Panc1 (cell line): ENCODE measurements at regions not wholly inside any gene's neighbourhood (a gene's known extent, or its start where the extent isn't known, plus 50 kb on each side); places are given as distances from the start of the nearest gene placed in this dataset.

Source experiments
- ATAC-seq: fragments of 200-7000 bp; cut with Tn5 transposase; 2 replicates; pipeline ENCODE4 v1.9.1; 2020; ENCODE audit warnings: mild to moderate bottlenecking, moderate library complexity
- BruUV-seq: library from RNA; stranded (reverse); fragments of 400-500 nt; replicated peaks from 2 replicates; lab custom pipeline; 2021; lab: Mats Ljungman, UMichigan
- CTCF ChIA-PET: fragments of 300-600 bp; sonication (Branson Sonifier 250); formaldehyde crosslinking; loops from one replicate; lab custom pipeline; 2022; ENCODE audit warnings: antibody characterized with exemption; lab: Charles Lee
- POLR2A ChIA-PET: fragments of 300-600 bp; sonication (Branson Sonifier 250); formaldehyde crosslinking; loops from one replicate; lab custom pipeline; 2022; ENCODE audit warnings: antibody characterized with exemption; lab: Charles Lee
- DNase-seq: peaks from one replicate; pipeline ENCODE4 v3.0.0-alpha.2; 2010; ENCODE audit warnings: low read depth, low spot score
- H3K27ac ChIP-seq: 2 replicates; pipeline ENCODE4 v1.5.1; 2011; ENCODE audit warnings: mild to moderate bottlenecking, low read length, inconsistent platforms
- H3K27me3 ChIP-seq: fragments of 200-500 bp; sonication (Bioruptor generic); 2 replicates; pipeline ENCODE4 v1.6.0; 2014; ENCODE audit warnings: low read length, inconsistent platforms; ENCODE audit not compliant: control insufficient read depth, insufficient read depth
- H3K36me3 ChIP-seq: fragments of 200-500 bp; sonication (Bioruptor generic); 2 replicates; pipeline ENCODE4 v1.5.1; 2014; ENCODE audit warnings: inconsistent platforms, mild to moderate bottlenecking, low read length, moderate library complexity; ENCODE audit not compliant: control insufficient read depth, insufficient read depth
- H3K4me1 ChIP-seq: 2 replicates; pipeline ENCODE4 v1.5.1; 2011; ENCODE audit warnings: inconsistent platforms, mild to moderate bottlenecking, low read length, moderate library complexity; ENCODE audit not compliant: control insufficient read depth, insufficient read depth
- H3K4me3 ChIP-seq, 2 experiments: 2 replicates each; pipeline ENCODE4 v1.5.1; 2011 to 2012; ENCODE audit warnings: low read depth in 2 of 2, low read length in 2 of 2, mild to moderate bottlenecking in 2 of 2, inconsistent platforms in 1 of 2, moderate library complexity in 1 of 2
- H3K9me3 ChIP-seq: fragments of 200-500 bp; sonication (Bioruptor generic); 2 replicates; pipeline ENCODE4 v1.5.1; 2014; ENCODE audit warnings: low read depth, mild to moderate bottlenecking, inconsistent platforms, low read length, moderate library complexity; ENCODE audit not compliant: control insufficient read depth, insufficient read depth
- POLR2AphosphoS5 ChIP-seq: IDR thresholded peaks from 2 replicates; pipeline ENCODE4 v1.6.1; 2012; ENCODE audit warnings: mild to moderate bottlenecking, low read depth, low read length, moderate library complexity
- SIN3A ChIP-seq: IDR thresholded peaks from 2 replicates; pipeline ENCODE4 v1.6.1; 2012; ENCODE audit warnings: low read depth, mild to moderate bottlenecking, low read length, moderate library complexity, borderline replicate concordance; ENCODE audit not compliant: insufficient read depth
- TCF7L2 ChIP-seq: IDR thresholded peaks from 2 replicates; pipeline ENCODE4 v1.6.1; 2011; ENCODE audit warnings: mild to moderate bottlenecking, low read depth, low read length, inconsistent platforms
- in situ Hi-C: cut with HindIII; loops from 2 replicates; pipeline ENCODE4 v1.10.0; 2016; ENCODE audit warnings: low sequenced_read_pairs, low pct_unique_long_range_greater_than_20kb
- intact Hi-C: fragments of 100-400 bp; cut with micrococcal nuclease; formaldehyde crosslinking; loops from one replicate; pipeline ENCODE4 v1.10.0; 2022; ENCODE audit not compliant: unreplicated experiment
- TF ChIP-seq, protein P1 (sequence below): fragments of 450-650 bp; IDR thresholded peaks from 2 replicates; pipeline ENCODE4 v1.5.1; 2017; ENCODE audit warnings: mild to moderate bottlenecking
- TF ChIP-seq, protein P2 (sequence below), 2 experiments: IDR thresholded peaks; 2 replicates each; pipeline ENCODE4 v1.6.1; 2011 to 2012; ENCODE audit warnings: low read depth in 2 of 2, control low read depth in 1 of 2, low read length in 1 of 2, mild to moderate bottlenecking in 1 of 2, moderate library complexity in 1 of 2; ENCODE audit not compliant: insufficient read depth in 1 of 2

DNA sequence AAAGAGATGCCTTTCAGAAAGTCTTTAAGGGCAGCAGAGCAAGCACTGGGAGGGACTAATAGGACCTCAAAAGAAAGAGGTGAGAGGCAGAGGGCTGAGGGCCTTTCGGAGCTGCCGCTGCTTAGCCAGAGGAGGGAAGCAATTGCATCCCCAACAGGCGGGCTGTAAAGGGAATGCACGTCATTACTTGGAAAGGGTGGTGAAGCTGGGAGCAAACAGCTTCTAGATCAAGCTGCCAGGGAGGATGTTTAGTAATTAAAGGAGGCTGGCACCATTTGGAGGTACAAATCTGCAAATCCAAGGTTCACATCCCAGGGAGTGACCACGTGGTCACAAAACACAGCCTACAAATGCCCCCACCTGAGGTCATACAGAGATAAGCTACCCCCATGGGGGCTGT is 429.0 kb upstream of the RBFOX1 start:
- intact Hi-C loops, result no loop called here
- CTCF ChIA-PET, result interaction anchor here (0.6 kb wide), 1 partner anchor 329 kb away, joined by 3 read pairs; no protein-coding TSS in a partner anchor
- Histone ChIP-seq H3K9me3 (no peaks in the 10 kb centered on the region), H3K27ac (no peak overlapping the region), H3K36me3 (no peaks in the 10 kb centered on the region), H3K4me1 (no peaks in the 10 kb centered on the region), H3K4me3 (no peak overlapping the region), H3K27me3 (no peaks in the 10 kb centered on the region)
- DNase-seq (no peak), ATAC-seq (no peak)
- POLR2A ChIA-PET, result no interaction called here
- in situ Hi-C loops, result no loop called here
- TF ChIP-seq, protein P1, sequence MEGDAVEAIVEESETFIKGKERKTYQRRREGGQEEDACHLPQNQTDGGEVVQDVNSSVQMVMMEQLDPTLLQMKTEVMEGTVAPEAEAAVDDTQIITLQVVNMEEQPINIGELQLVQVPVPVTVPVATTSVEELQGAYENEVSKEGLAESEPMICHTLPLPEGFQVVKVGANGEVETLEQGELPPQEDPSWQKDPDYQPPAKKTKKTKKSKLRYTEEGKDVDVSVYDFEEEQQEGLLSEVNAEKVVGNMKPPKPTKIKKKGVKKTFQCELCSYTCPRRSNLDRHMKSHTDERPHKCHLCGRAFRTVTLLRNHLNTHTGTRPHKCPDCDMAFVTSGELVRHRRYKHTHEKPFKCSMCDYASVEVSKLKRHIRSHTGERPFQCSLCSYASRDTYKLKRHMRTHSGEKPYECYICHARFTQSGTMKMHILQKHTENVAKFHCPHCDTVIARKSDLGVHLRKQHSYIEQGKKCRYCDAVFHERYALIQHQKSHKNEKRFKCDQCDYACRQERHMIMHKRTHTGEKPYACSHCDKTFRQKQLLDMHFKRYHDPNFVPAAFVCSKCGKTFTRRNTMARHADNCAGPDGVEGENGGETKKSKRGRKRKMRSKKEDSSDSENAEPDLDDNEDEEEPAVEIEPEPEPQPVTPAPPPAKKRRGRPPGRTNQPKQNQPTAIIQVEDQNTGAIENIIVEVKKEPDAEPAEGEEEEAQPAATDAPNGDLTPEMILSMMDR, result no peak
- TF ChIP-seq TCF7L2 (no peak), SIN3A (no peak), POLR2AphosphoS5 (no peak)
- TF ChIP-seq, protein P2, sequence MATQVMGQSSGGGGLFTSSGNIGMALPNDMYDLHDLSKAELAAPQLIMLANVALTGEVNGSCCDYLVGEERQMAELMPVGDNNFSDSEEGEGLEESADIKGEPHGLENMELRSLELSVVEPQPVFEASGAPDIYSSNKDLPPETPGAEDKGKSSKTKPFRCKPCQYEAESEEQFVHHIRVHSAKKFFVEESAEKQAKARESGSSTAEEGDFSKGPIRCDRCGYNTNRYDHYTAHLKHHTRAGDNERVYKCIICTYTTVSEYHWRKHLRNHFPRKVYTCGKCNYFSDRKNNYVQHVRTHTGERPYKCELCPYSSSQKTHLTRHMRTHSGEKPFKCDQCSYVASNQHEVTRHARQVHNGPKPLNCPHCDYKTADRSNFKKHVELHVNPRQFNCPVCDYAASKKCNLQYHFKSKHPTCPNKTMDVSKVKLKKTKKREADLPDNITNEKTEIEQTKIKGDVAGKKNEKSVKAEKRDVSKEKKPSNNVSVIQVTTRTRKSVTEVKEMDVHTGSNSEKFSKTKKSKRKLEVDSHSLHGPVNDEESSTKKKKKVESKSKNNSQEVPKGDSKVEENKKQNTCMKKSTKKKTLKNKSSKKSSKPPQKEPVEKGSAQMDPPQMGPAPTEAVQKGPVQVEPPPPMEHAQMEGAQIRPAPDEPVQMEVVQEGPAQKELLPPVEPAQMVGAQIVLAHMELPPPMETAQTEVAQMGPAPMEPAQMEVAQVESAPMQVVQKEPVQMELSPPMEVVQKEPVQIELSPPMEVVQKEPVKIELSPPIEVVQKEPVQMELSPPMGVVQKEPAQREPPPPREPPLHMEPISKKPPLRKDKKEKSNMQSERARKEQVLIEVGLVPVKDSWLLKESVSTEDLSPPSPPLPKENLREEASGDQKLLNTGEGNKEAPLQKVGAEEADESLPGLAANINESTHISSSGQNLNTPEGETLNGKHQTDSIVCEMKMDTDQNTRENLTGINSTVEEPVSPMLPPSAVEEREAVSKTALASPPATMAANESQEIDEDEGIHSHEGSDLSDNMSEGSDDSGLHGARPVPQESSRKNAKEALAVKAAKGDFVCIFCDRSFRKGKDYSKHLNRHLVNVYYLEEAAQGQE (IDR thresholded peaks at IDR 0.05; ENCODE audit: insufficient read depth in 1 of 2, low read depth in 2 of 2, low read length in 1 of 2), result no peak
- BruUV-seq, result no TSS peak

DNA sequence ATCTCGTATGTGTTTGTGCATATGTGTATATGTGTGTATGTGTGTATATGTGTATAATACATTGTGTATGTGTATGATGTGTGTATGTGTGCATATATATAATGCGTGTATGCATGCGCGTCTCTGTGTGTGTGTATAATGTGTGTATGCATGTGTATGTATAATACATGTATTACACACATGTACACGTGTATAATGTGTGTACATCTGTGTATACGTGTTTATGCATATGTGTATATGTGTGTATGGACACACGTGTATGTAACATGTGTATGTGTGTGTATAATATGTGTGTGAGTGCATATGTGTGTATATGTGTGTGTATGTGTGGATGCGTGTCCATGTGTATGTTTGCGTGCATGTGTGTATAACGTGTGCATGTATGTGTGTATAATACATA is 433.7 kb upstream of the RBFOX1 start:
- intact Hi-C loops, result no loop called here
- no TSS peak for BruUV-seq
- H3K27ac ChIP-seq, result no peak overlapping the region

More for the DNA sequence above, 433.7 kb upstream of the RBFOX1 start:
- H3K4me1 ChIP-seq, result no peaks in the 10 kb centered on the region
- no peak overlapping the region for H3K4me3 ChIP-seq
- H3K9me3 ChIP-seq, result no peaks in the 10 kb centered on the region
- ATAC-seq (no peak), DNase-seq (no peak)
- no peaks in the 10 kb centered on the region for H3K27me3 ChIP-seq
- in situ Hi-C loops, result no loop called here
- TF ChIP-seq, protein P2 (IDR thresholded peaks at IDR 0.05; ENCODE audit: insufficient read depth in 1 of 2, low read depth in 2 of 2, low read length in 1 of 2), result no peak
- TF ChIP-seq, protein P1, result no peak
- TF ChIP-seq POLR2AphosphoS5 (no peak), TCF7L2 (no peak), SIN3A (no peak)
- no peaks in the 10 kb centered on the region for H3K36me3 ChIP-seq
- CTCF ChIA-PET, result no interaction called here
- POLR2A ChIA-PET, result no interaction called here
